ENCODE measurements at regions not wholly inside any gene's neighbourhood (a gene's known extent, or its start where the extent isn't known, plus 50 kb on each side); places are given as distances from the start of the nearest gene placed in this dataset.

GRCh38 chr10:94180576-94180975, 182.2 kb downstream of the NOC3L start:
- no peaks in the 10 kb centered on the region for H3K23me2 ChIP-seq (ENCODE audit: low read depth, low read length)
- no peak overlapping the region for H3K4me3 ChIP-seq (ENCODE audit: extremely low read depth in 1 of 4, insufficient read depth in 2 of 4, low read depth in 3 of 4, low read length in 4 of 4)
- H4K8ac ChIP-seq (ENCODE audit: extremely low read depth, insufficient read depth, low read length): no peak overlapping the region
- H4K20me1 ChIP-seq (replicated peaks in 1 of 2; ENCODE audit: control insufficient read depth in 1 of 2, insufficient read depth in 2 of 2, low read length in 2 of 2): no peaks in the 10 kb centered on the region
- H2BK12ac ChIP-seq (ENCODE audit: low read depth, low read length): no peak overlapping the region
- H3K18ac ChIP-seq (ENCODE audit: extremely low read depth, low read length): no peak overlapping the region
- H3K14ac ChIP-seq (ENCODE audit: insufficient read length): no peak overlapping the region
- 87% methylated on average over 2 of the region's 2 CpGs; no CpG with 5 or more reads in 1 of the 2 experiments for WGBS, 2 experiments (ENCODE audit: extremely low coverage in 1 of 2, insufficient coverage in 1 of 2, insufficient read length in 1 of 2, insufficient replicate concordance in 2 of 2, low coverage in 1 of 2, low lambda C conversion rate in 2 of 2, missing lambda C conversion rate in 1 of 2)
- no peak overlapping the region for H3K9ac ChIP-seq (replicated peaks in 1 of 4; ENCODE audit: extremely low read depth in 1 of 4, low read depth in 3 of 4, low read length in 3 of 4)
- no peak overlapping the region for H3K27ac ChIP-seq (ENCODE audit: low read depth, low read length)
- no peaks in the 10 kb centered on the region for H3K79me2 ChIP-seq (ENCODE audit: control insufficient read depth in 1 of 2, insufficient read depth in 2 of 2, low read length in 2 of 2)
- H3K4me1 ChIP-seq (replicated peaks in 1 of 4; ENCODE audit: control insufficient read depth in 3 of 4, insufficient read depth in 4 of 4, low read length in 3 of 4): no peaks in the 10 kb centered on the region
- no peaks in the 10 kb centered on the region for H3K79me1 ChIP-seq (ENCODE audit: low read depth, low read length)
- FAIRE-seq (no peak), DNase-seq (ENCODE audit: low read depth in 1 of 2, low spot score in 2 of 2) (no peak)
- no peak overlapping the region for H2BK120ac ChIP-seq (replicated peaks; ENCODE audit: low read depth, low read length)
- POLR2A ChIA-PET (ENCODE audit: partially characterized antibody): no interaction called here
- H4K5ac ChIP-seq (ENCODE audit: insufficient read length, low read depth, low read length): no peak overlapping the region
- H2AK5ac ChIP-seq (ENCODE audit: low read depth, low read length): no peak overlapping the region
- H3K9me3 ChIP-seq (ENCODE audit: insufficient read depth in 2 of 2, low read depth in 1 of 2, low read length in 1 of 2): no peaks in the 10 kb centered on the region
- no peak overlapping the region for H3K4ac ChIP-seq (replicated peaks; ENCODE audit: insufficient read length, low read depth, low read length)
- H3K23ac ChIP-seq (ENCODE audit: insufficient read length): no peak overlapping the region
- no peak overlapping the region for H4K91ac ChIP-seq (replicated peaks; ENCODE audit: insufficient read length, low read length)
- H2BK15ac ChIP-seq (ENCODE audit: low read length): no peak overlapping the region
- no peak overlapping the region for H2BK20ac ChIP-seq (ENCODE audit: low read length)
- H3K4me2 ChIP-seq (ENCODE audit: insufficient read depth in 1 of 2, low read depth in 2 of 2, low read length in 2 of 2): no peak overlapping the region
- H2AFZ ChIP-seq (ENCODE audit: low read length): no peak overlapping the region
- H3K36me3 ChIP-seq (ENCODE audit: control insufficient read depth in 2 of 4, insufficient read depth in 4 of 4, low read length in 3 of 4): no peaks in the 10 kb centered on the region
- H2BK5ac ChIP-seq (ENCODE audit: low read depth, low read length): no peak overlapping the region
- H3K27me3 ChIP-seq (replicated peaks in 1 of 4; ENCODE audit: control insufficient read depth in 3 of 4, extremely low read depth in 1 of 4, insufficient read depth in 3 of 4, low read length in 3 of 4): 0 out of 7 replicates have a peak, but pooled peaks cover 0 to under 1% (median 0%) of the 10 kb centered on the region in 4 experiments
- H3K56ac ChIP-seq (replicated peaks; ENCODE audit: insufficient read length, low read depth, low read length): no peak overlapping the region
- CTCF ChIA-PET (ENCODE audit: partially characterized antibody): interaction anchor here (1.4 kb wide), 1 partner anchor 8 kb away, joined by 3 read pairs; no protein-coding TSS in a partner anchor
- no peak for TF ChIP-seq SIRT6 (IDR thresholded peaks at IDR 0.05; ENCODE audit: low read length)
- no peak for TF ChIP-seq E2F6 (IDR thresholded peaks at IDR 0.05)
- TF ChIP-seq USF2 (IDR thresholded peaks at IDR 0.05; ENCODE audit: low read length): no peak
- TF ChIP-seq KDM4A (IDR thresholded peaks at IDR 0.05; ENCODE audit: low read depth, low read length, severe bottlenecking): no peak
- TF ChIP-seq SIN3A (conservative IDR thresholded peaks at IDR 0.05 in 1 of 2, IDR thresholded peaks at IDR 0.05 in 1 of 2; ENCODE audit: low read depth in 1 of 2, low read length in 2 of 2): no peak
- no peak for TF ChIP-seq CHD1 (IDR thresholded peaks at IDR 0.05; ENCODE audit: low read depth, low read length)
- no peak for TF ChIP-seq ATF3 (IDR thresholded peaks at IDR 0.05; ENCODE audit: insufficient read depth, low read depth, low read length)

All from H1 (cell line).